ENCODE measurements at regions not wholly inside any gene's neighbourhood (a gene's known extent, or its start where the extent isn't known, plus 50 kb on each side); places are given as distances from the start of the nearest gene placed in this dataset.

DNA sequence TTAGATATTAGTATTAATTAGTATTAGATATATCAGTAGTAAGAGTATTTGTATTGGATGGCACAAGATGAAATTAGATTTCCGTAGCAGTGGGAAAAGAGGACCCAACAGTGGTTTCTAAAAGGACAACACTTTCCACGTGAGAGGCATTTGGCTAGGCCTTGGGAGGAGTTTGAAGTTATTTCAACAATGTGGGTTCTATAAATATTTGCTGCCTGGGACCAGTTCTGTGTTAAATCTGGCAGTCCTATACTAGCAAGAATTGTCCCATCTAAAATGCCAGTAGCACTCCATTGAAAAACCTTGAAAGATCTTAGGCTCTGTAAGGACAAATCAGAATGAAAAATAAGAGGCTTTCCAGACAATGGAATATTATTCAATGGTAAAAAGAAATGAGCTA lies 347.1 kb upstream of the DNAJC19 start:
- H4K20me1 ChIP-seq (ENCODE audit: low read depth, low read length), result no peaks in the 10 kb centered on the region
- no peak overlapping the region for H3K27ac ChIP-seq (ENCODE audit: low read depth, low read length)
- no peak for TF ChIP-seq EZH2phosphoT487 (conservative IDR thresholded peaks at IDR 0.05; ENCODE audit: low read length)
- TF ChIP-seq, protein P1, sequence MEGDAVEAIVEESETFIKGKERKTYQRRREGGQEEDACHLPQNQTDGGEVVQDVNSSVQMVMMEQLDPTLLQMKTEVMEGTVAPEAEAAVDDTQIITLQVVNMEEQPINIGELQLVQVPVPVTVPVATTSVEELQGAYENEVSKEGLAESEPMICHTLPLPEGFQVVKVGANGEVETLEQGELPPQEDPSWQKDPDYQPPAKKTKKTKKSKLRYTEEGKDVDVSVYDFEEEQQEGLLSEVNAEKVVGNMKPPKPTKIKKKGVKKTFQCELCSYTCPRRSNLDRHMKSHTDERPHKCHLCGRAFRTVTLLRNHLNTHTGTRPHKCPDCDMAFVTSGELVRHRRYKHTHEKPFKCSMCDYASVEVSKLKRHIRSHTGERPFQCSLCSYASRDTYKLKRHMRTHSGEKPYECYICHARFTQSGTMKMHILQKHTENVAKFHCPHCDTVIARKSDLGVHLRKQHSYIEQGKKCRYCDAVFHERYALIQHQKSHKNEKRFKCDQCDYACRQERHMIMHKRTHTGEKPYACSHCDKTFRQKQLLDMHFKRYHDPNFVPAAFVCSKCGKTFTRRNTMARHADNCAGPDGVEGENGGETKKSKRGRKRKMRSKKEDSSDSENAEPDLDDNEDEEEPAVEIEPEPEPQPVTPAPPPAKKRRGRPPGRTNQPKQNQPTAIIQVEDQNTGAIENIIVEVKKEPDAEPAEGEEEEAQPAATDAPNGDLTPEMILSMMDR (IDR thresholded peaks at IDR 0.05; ENCODE audit: insufficient read depth, low read length, poor library complexity, severe bottlenecking), result no peak
- no peak overlapping the region for H3K9ac ChIP-seq (ENCODE audit: low read length)
- no peaks in the 10 kb centered on the region for H3K36me3 ChIP-seq (ENCODE audit: low read length)
- no peak overlapping the region for H2AFZ ChIP-seq (ENCODE audit: low read depth, low read length, severe bottlenecking)
- H3K27me3 ChIP-seq (ENCODE audit: low read length), result no peaks in the 10 kb centered on the region
- no peaks in the 10 kb centered on the region for H3K79me2 ChIP-seq (ENCODE audit: insufficient read depth, low read length)
- H3F3A ChIP-seq (ENCODE audit: insufficient read depth), result no peaks in the 10 kb centered on the region
- no peak overlapping the region for H3K4me2 ChIP-seq (ENCODE audit: low read depth, low read length, poor library complexity, severe bottlenecking)
- H3K9me2 ChIP-seq (replicated peaks; ENCODE audit: insufficient read depth, low read length), result no peaks in the 10 kb centered on the region
- no peaks in the 10 kb centered on the region for H3K9me3 ChIP-seq (ENCODE audit: insufficient read depth, low read length)
- H3K4me3 ChIP-seq (ENCODE audit: insufficient read depth, low read length, poor library complexity, severe bottlenecking), result no peak overlapping the region

DNA sequence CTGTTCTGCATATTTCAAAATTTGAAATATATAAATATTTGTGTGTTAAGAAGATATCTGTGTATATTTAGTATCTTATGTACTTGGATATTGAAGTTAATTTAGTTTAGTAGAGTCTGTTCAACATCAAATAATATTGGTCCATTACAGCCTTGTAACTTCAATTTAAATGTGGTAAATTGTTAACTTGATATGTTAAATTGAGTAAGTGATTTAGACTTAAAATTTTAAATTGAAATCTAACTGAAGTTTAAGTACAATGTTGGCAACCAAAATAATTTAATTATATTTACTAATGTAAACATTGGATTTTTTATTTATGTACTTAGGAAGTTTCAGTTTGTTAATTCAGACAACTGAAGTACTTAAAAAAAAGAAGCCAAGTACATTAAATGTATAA lies 343.9 kb upstream of the DNAJC19 start:
- H2AFZ ChIP-seq (ENCODE audit: low read depth, low read length, severe bottlenecking), result no peak overlapping the region
- H3K9me2 ChIP-seq (replicated peaks; ENCODE audit: insufficient read depth, low read length), result no peaks in the 10 kb centered on the region
- no peaks in the 10 kb centered on the region for H4K20me1 ChIP-seq (ENCODE audit: low read depth, low read length)
- no peak overlapping the region for H3K27ac ChIP-seq (ENCODE audit: low read depth, low read length)
- TF ChIP-seq, protein P1 (IDR thresholded peaks at IDR 0.05; ENCODE audit: insufficient read depth, low read length, poor library complexity, severe bottlenecking), result no peak
- TF ChIP-seq EZH2phosphoT487 (conservative IDR thresholded peaks at IDR 0.05; ENCODE audit: low read length), result no peak
- H3K9me3 ChIP-seq (ENCODE audit: insufficient read depth, low read length), result no peaks in the 10 kb centered on the region
- no peaks in the 10 kb centered on the region for H3K27me3 ChIP-seq (ENCODE audit: low read length)
- H3K4me3 ChIP-seq (ENCODE audit: insufficient read depth, low read length, poor library complexity, severe bottlenecking), result no peak overlapping the region
- H3K79me2 ChIP-seq (ENCODE audit: insufficient read depth, low read length), result no peaks in the 10 kb centered on the region
- no peaks in the 10 kb centered on the region for H3K36me3 ChIP-seq (ENCODE audit: low read length)
- no peak overlapping the region for H3K4me2 ChIP-seq (ENCODE audit: low read depth, low read length, poor library complexity, severe bottlenecking)
- no peaks in the 10 kb centered on the region for H3F3A ChIP-seq (ENCODE audit: insufficient read depth)
- no peak overlapping the region for H3K9ac ChIP-seq (ENCODE audit: low read length)

DNA sequence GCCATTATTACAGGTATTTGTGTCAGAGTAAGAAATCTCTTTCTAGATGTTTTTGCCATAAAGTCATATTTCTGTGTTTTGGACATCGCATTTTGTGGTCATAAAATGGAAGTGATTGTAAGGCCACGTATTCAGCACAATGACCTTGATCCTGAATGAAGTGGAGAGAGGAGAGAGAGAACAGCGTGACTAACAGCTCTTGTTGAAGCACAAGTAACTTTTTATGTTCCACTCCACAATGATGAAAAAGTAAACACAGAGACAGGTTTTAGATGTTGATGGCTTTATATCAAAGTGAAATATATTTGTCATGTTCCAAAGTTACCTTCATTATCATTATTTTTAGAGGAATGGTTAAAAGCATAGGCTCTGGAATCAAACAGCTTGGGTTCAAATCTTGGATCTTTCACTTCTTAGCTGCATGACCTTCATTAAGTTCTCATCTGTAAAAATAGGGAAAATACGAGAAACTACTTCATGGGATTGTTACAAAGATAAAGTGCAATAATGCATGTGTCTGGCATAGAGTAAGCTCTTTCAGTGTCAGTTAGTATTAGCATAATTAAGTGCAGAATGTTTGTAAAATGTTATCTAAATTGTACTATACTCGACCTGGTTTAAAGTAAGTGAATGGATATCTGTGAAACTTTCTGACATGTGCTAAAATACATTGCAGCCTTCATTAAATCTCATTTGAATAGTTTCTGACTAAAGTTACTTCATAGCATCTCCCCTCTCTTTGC lies 341.5 kb upstream of the DNAJC19 start:
- no peak overlapping the region for H3K27ac ChIP-seq (ENCODE audit: low read depth, low read length)
- H2AFZ ChIP-seq (ENCODE audit: low read depth, low read length, severe bottlenecking), result no peak overlapping the region
- no peaks in the 10 kb centered on the region for H3K9me3 ChIP-seq (ENCODE audit: insufficient read depth, low read length)
- H3K4me3 ChIP-seq (ENCODE audit: insufficient read depth, low read length, poor library complexity, severe bottlenecking), result no peak overlapping the region
- TF ChIP-seq, protein P1 (IDR thresholded peaks at IDR 0.05; ENCODE audit: insufficient read depth, low read length, poor library complexity, severe bottlenecking), result no peak
- no peak overlapping the region for H3K4me2 ChIP-seq (ENCODE audit: low read depth, low read length, poor library complexity, severe bottlenecking)
- no peaks in the 10 kb centered on the region for H3K79me2 ChIP-seq (ENCODE audit: insufficient read depth, low read length)
- no peak overlapping the region for H3K9ac ChIP-seq (ENCODE audit: low read length)
- H3K9me2 ChIP-seq (replicated peaks; ENCODE audit: insufficient read depth, low read length), result no peaks in the 10 kb centered on the region
- H3F3A ChIP-seq (ENCODE audit: insufficient read depth), result no peaks in the 10 kb centered on the region
- H3K36me3 ChIP-seq (ENCODE audit: low read length), result no peaks in the 10 kb centered on the region
- H4K20me1 ChIP-seq (ENCODE audit: low read depth, low read length), result no peaks in the 10 kb centered on the region
- no peaks in the 10 kb centered on the region for H3K27me3 ChIP-seq (ENCODE audit: low read length)

All from SU-DHL-6 (cell line).